GM12864 (cell line): ENCODE measurements at regions not wholly inside any gene's neighbourhood (a gene's known extent, or its start where the extent isn't known, plus 50 kb on each side); places are given as distances from the start of the nearest gene placed in this dataset.

ENCODE experiments used
- DNase-seq: peaks from one replicate; pipeline ENCODE4 v3.0.0-alpha.2; 2011; ENCODE audit warnings: low read depth
- H3K4me3 ChIP-seq: 2 replicates; pipeline ENCODE4 v1.5.1; 2011; ENCODE audit warnings: mild to moderate bottlenecking, low read depth, low read length, control low read depth
- CTCF ChIP-seq: IDR thresholded peaks from 2 replicates; pipeline ENCODE4 v1.5.1; 2011; ENCODE audit warnings: low read depth, mild to moderate bottlenecking, moderate library complexity, low read length, control low read depth, inconsistent platforms; ENCODE audit errors: missing control alignments

- TF ChIP-seq CTCF, result no peak
- no peak overlapping the region for H3K4me3 ChIP-seq
- no peak for DNase-seq
These were observed 1185.7 kb upstream of the TSPY4 start for GRCh38 chrY:8151561-8151960.

GRCh38 chrY:8128578-8128977 lies 1208.7 kb upstream of the TSPY4 start:
- no peak overlapping the region for H3K4me3 ChIP-seq
- no peak for TF ChIP-seq CTCF
- no peak for DNase-seq

GRCh38 chrY:8125907-8126571 lies 1211.2 kb upstream of the TSPY4 start:
- DNase-seq, result no peak
- no peak overlapping the region for H3K4me3 ChIP-seq
- no peak for TF ChIP-seq CTCF

GRCh38 chrY:8121825-8122224 lies 1210.3 kb upstream of the AMELY start:
- TF ChIP-seq CTCF, result no peak
- no peak overlapping the region for H3K4me3 ChIP-seq
- DNase-seq, result no peak

GRCh38 chrY:8094429-8094828 lies 1182.9 kb upstream of the AMELY start:
- no peak overlapping the region for H3K4me3 ChIP-seq
- DNase-seq, result no peak
- no peak for TF ChIP-seq CTCF

- no peak overlapping the region for H3K4me3 ChIP-seq
- no peak for TF ChIP-seq CTCF
- DNase-seq, result no peak
These were observed 1181.4 kb upstream of the AMELY start for GRCh38 chrY:8092926-8093325.

GRCh38 chrY:8085925-8086324 lies 1174.4 kb upstream of the AMELY start:
- no peak for DNase-seq
- no peak overlapping the region for H3K4me3 ChIP-seq
- no peak for TF ChIP-seq CTCF
